ENCODE measurements at regions not wholly inside any gene's neighbourhood (a gene's known extent, or its start where the extent isn't known, plus 50 kb on each side); places are given as distances from the start of the nearest gene placed in this dataset.

- H3K36me3 ChIP-seq, result no peaks in the 10 kb centered on the region
- in situ Hi-C loops (cut with MboI; ENCODE audit: low pct_ligation_motif_present in 1 of 4, low pct_unique_long_range_greater_than_20kb in 1 of 4, low sequenced_read_pairs in 3 of 4), result no loop called here
Measured at GRCh38 chr2:155427470-155427869, 729.0 kb downstream of the KCNJ3 start.

GRCh38 chr2:155424518-155424917, 726.0 kb downstream of the KCNJ3 start:
- DNase-seq, result no peak
- Histone ChIP-seq H3K9me3 (no peaks in the 10 kb centered on the region), H3K4me3 (no peak overlapping the region), H3K27ac (no peak overlapping the region), H3K4me1 (no peaks in the 10 kb centered on the region), H3K27me3 (no peaks in the 10 kb centered on the region), H3K36me3 (no peaks in the 10 kb centered on the region)
- intact Hi-C loops (cut with DNase I; ENCODE audit: low total_unique reads), result no loop called here
- TF ChIP-seq POLR2AphosphoS5 (IDR thresholded peaks at IDR 0.05), result no peak
- TF ChIP-seq EP300 (IDR thresholded peaks at IDR 0.05; ENCODE audit: low read depth), result no peak
- TF ChIP-seq CTCF (IDR thresholded peaks at IDR 0.05), result no peak
- TF ChIP-seq POLR2A (IDR thresholded peaks at IDR 0.05), result no peak
- in situ Hi-C loops (cut with MboI; ENCODE audit: low pct_ligation_motif_present in 1 of 4, low pct_unique_long_range_greater_than_20kb in 1 of 4, low sequenced_read_pairs in 3 of 4), result no loop called here
- 49 to 83% methylated on average over 2 of the region's 2 CpGs for WGBS, 2 donors (ENCODE audit: low coverage in 1 of 2)

More at GRCh38 chr2:155427470-155427869, 729.0 kb downstream of the KCNJ3 start:
- no peak overlapping the region for H3K27ac ChIP-seq
- 60 to 66% methylated on average over 1 of the region's 1 CpG for WGBS, 2 donors (ENCODE audit: low coverage in 1 of 2)
- no peak for DNase-seq
- no peaks in the 10 kb centered on the region for H3K27me3 ChIP-seq
- H3K9me3 ChIP-seq, result no peaks in the 10 kb centered on the region
- intact Hi-C loops (cut with DNase I; ENCODE audit: low total_unique reads), result no loop called here
- no peak overlapping the region for H3K4me3 ChIP-seq
- TF ChIP-seq CTCF (IDR thresholded peaks at IDR 0.05), result no peak
- no peak for TF ChIP-seq POLR2AphosphoS5 (IDR thresholded peaks at IDR 0.05)
- TF ChIP-seq EP300 (IDR thresholded peaks at IDR 0.05; ENCODE audit: low read depth), result no peak
- TF ChIP-seq POLR2A (IDR thresholded peaks at IDR 0.05), result no peak
- H3K4me1 ChIP-seq, result no peaks in the 10 kb centered on the region

GRCh38 chr2:155418753-155419152, 720.3 kb downstream of the KCNJ3 start:
- Histone ChIP-seq H3K4me3 (no peak overlapping the region), H3K36me3 (no peaks in the 10 kb centered on the region), H3K9me3 (no peaks in the 10 kb centered on the region), H3K27me3 (no peaks in the 10 kb centered on the region), H3K27ac (no peak overlapping the region), H3K4me1 (no peaks in the 10 kb centered on the region)
- no peak for DNase-seq
- intact Hi-C loops (cut with DNase I; ENCODE audit: low total_unique reads), result no loop called here
- TF ChIP-seq CTCF (IDR thresholded peaks at IDR 0.05) (no peak), EP300 (IDR thresholded peaks at IDR 0.05; ENCODE audit: low read depth) (no peak), POLR2AphosphoS5 (IDR thresholded peaks at IDR 0.05) (no peak), POLR2A (IDR thresholded peaks at IDR 0.05) (no peak)
- 80 to 91% methylated on average over 1 of the region's 1 CpG for WGBS, 2 donors (ENCODE audit: low coverage in 1 of 2)
- in situ Hi-C loops (cut with MboI; ENCODE audit: low pct_ligation_motif_present in 1 of 4, low pct_unique_long_range_greater_than_20kb in 1 of 4, low sequenced_read_pairs in 3 of 4), result no loop called here

- DNase-seq, result no peak
- in situ Hi-C loops (cut with MboI; ENCODE audit: low pct_ligation_motif_present in 1 of 4, low pct_unique_long_range_greater_than_20kb in 1 of 4, low sequenced_read_pairs in 3 of 4) (no loop called here), intact Hi-C loops (cut with DNase I; ENCODE audit: low total_unique reads) (no loop called here)
- Histone ChIP-seq H3K36me3 (no peaks in the 10 kb centered on the region), H3K4me1 (no peaks in the 10 kb centered on the region), H3K27ac (no peak overlapping the region), H3K27me3 (no peaks in the 10 kb centered on the region), H3K9me3 (no peaks in the 10 kb centered on the region), H3K4me3 (no peak overlapping the region)
- TF ChIP-seq CTCF (IDR thresholded peaks at IDR 0.05) (no peak), EP300 (IDR thresholded peaks at IDR 0.05; ENCODE audit: low read depth) (no peak), POLR2AphosphoS5 (IDR thresholded peaks at IDR 0.05) (no peak), POLR2A (IDR thresholded peaks at IDR 0.05) (no peak)
- WGBS, 2 donors (ENCODE audit: low coverage in 1 of 2), result 63 to 76% methylated on average over 1 of the region's 1 CpG
Measured at GRCh38 chr2:155412598-155412997, 714.1 kb downstream of the KCNJ3 start.
